Retinal pigment epithelial cell (primary cell): ENCODE measurements at regions not wholly inside any gene's neighbourhood (a gene's known extent, or its start where the extent isn't known, plus 50 kb on each side); places are given as distances from the start of the nearest gene placed in this dataset.

Experiments
- DNase-seq: peaks from one replicate; pipeline ENCODE4 v3.0.0-alpha.2; 2010; ENCODE audit warnings: low read depth
- H3K4me3 ChIP-seq: 2 replicates; pipeline ENCODE4 v1.5.1; 2011; ENCODE audit warnings: mild to moderate bottlenecking, low read length, control low read depth, moderate library complexity
- CTCF ChIP-seq: conservative IDR thresholded peaks from 2 replicates; pipeline ENCODE4 v1.5.1; 2011; ENCODE audit warnings: low read depth, low read length, control low read depth, inconsistent platforms

- no peak overlapping the region for H3K4me3 ChIP-seq
- no peak for DNase-seq
- no peak for TF ChIP-seq CTCF
Observed at GRCh38 chr2:118216224-118216623, 128.0 kb downstream of the INSIG2 start.

GRCh38 chr2:118209727-118210126 is 121.5 kb downstream of the INSIG2 start:
- no peak overlapping the region for H3K4me3 ChIP-seq
- no peak for DNase-seq
- TF ChIP-seq CTCF = no peak

- no peak for DNase-seq
- TF ChIP-seq CTCF = no peak
- H3K4me3 ChIP-seq = no peak overlapping the region
Observed at GRCh38 chr2:118207889-118208288, 119.6 kb downstream of the INSIG2 start.

GRCh38 chr2:118202707-118203303 is 114.5 kb downstream of the INSIG2 start:
- DNase-seq = no peak
- no peak overlapping the region for H3K4me3 ChIP-seq
- TF ChIP-seq CTCF = peak; percentile 94

- DNase-seq = no peak
- no peak for TF ChIP-seq CTCF
- H3K4me3 ChIP-seq = no peak overlapping the region
Observed at GRCh38 chr2:118198268-118198667, 110.0 kb downstream of the INSIG2 start.

- no peak for DNase-seq
- H3K4me3 ChIP-seq = no peak overlapping the region
- TF ChIP-seq CTCF = no peak
Observed at GRCh38 chr2:118197011-118197675, 108.9 kb downstream of the INSIG2 start.

GRCh38 chr2:118190474-118190873 is 102.2 kb downstream of the INSIG2 start:
- no peak for DNase-seq
- no peak overlapping the region for H3K4me3 ChIP-seq
- TF ChIP-seq CTCF = no peak
